ENCODE measurements at regions not wholly inside any gene's neighbourhood (a gene's known extent, or its start where the extent isn't known, plus 50 kb on each side); places are given as distances from the start of the nearest gene placed in this dataset.

DNA sequence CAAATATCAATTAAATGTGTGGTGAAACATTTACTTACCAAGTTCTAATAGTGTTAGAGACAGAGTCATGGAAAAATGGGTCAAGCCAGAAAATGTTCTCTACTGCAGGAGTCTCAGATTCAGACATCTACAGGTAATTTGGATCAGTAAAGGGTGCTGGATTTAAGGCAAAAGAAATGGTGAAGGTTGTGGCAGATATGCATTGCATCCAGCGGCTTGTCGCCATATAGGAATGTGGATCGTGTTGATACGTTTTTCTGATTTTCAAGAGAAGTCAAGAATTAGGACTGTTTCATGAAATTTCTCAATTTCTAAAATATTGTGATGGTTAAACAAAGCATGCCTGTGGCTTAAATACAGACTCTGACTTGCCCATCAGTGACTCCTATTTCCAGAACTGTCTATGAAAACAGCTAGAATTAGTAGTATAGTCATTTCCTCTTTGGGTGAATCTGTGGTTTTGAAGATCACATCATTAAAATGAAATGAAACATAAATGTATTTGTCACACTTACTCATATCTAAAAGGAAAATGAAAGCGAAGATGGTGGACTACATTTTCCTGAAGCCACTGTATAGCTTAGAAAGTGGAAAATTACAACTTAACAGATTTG, 110.1 kb upstream of the VEGFC start:
- DNase-seq, result peak; percentile 69

DNA sequence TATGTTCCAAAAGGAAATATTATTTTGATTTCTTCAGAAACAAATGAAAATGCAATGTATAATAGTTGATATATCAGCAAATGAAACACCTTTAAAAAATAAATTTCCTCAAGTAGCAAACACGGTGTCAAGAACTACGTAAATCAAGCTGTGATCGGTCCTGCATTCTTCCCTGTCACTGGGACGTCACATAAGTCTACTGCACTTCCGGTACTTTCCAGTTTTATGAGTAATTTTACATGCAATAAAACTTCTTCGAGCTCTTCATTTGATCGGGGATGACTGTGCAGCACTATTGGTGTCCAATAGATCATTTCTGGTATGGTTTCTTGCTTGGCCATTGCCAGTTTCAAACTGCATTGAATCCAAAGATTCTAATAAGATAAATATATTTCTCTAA, 114.0 kb upstream of the VEGFC start:
- no peak for DNase-seq

DNA sequence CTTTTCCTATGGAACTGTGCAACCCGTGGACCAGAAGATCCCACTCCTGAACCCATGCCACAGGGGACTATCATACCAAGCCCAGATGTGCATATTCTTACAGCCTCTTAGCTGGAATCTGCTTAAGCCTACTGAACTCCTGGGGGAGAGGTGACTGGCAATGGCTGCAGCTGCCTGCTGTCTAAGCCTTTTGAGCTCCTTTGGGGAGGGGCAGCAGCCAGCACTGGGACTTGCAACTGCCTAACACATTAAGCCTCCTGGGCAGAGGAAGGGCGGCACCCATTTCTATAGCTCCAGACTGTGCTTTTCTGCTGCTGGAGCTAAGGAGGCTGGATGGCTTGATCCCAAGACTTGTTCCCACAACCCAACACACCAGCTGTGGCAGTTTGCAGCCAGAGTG, 117.9 kb upstream of the VEGFC start:
- no peak for DNase-seq

DNA sequence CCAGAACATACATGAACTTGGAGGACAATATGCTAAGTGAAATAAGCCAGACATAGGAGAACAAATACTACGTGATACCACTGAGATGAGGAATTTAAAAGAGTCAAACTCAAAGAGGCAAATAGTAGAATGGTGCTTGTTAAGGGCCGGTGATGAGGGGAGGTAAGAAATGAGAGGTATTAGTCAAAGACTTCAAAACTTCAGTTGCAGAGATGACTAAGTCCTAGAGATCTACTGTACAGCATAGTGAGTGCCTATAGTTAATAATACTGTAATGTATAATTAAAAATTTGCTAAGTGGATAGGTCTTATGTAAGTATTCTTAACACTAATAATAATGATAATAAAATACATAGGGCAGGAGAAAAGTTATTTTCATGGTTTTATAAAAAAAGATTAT, 126.9 kb upstream of the VEGFC start:
- no peak for DNase-seq

DNA sequence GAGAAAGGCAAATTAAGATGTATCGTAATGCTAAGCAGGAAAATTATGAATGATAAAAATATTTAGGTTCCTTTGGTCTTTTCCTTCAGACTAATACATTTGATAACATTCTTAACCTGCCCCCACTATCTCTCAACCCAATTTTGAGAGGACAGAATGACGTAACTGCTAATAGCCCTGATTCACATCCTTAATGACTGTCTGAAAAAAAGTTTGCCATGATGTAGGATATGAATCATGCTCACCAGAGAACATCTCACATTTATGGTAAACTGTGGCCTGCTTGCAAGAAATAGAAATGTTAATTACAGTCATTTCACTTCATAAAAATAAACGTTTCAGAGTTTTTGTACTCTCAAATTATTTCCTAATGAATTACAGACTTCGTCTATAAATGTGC, 128.0 kb upstream of the VEGFC start:
- no peak for DNase-seq

DNA sequence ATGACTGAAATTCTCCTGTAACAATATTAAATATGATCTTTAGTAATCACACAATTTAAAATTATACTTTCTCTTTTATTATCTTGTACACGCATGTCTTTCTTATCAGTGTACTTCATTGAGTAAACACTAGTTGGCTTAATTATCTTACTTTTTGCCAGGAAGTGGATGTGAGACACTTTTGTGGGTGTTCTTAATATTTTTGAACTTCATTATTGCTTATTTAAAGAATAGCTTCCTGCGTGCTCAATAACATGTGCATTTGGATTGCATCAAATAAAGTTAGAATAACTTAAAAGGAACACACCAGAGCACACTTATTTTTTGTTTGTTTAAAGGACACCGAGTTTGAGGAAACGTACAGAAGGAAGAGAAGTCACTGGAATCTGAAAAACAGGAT, 128.5 kb upstream of the VEGFC start:
- DNase-seq, result no peak

DNA sequence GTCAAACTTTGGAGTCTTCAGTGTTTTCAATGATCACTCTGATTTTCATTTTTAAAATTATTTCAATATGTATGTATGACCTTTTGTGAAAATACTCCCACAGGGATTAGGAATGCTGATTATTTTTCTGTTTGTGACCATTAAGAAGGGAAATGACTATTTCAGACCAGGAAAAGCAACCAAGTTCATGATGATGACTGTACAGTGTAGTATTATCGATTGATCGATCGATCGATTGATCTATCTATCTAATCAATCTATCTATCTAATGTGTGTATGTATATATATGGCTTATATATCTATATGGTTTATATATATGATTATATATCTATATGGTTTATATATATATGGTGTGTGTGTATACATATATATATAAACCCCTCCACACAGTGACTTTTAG, 131.5 kb upstream of the VEGFC start:
- DNase-seq, result no peak

DNA sequence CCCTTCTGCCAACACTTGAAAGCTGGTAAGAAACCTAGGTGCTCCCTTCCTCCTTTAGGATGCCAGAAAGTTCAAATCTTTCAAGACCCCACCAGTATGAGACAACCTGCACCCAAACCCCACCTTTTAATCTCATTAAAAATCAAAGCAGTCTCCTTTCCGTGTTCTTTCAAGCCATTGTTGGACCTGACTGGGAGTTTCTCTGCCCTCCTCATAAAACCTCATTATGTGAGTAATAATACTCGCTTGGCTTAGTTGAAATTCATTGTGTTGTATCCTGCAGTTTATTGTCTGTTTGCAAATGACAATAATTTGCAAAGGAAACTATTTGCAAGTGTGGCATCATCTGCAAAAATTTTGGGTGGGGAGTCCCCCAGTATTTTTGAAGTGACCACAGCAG, 133.2 kb upstream of the VEGFC start:
- no peak for DNase-seq

DNA sequence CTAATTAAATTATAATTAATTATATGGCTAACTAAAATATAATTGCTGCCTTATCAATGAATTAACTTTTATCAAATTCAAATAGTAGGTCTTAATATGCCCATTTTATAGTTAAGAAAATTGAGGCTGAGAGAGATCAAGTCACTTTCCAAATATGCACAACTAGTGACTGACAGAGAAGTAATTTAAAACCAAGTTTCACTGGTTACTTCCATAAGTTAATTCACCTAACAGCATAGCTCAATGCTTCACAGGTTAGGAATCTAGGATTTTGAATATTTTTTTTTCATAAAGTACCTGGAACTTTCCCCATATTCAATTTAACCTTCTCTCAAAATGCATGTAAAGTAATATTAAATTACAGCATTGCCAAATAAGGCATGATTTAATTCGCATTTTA, 134.4 kb upstream of the VEGFC start:
- DNase-seq, result no peak

DNA sequence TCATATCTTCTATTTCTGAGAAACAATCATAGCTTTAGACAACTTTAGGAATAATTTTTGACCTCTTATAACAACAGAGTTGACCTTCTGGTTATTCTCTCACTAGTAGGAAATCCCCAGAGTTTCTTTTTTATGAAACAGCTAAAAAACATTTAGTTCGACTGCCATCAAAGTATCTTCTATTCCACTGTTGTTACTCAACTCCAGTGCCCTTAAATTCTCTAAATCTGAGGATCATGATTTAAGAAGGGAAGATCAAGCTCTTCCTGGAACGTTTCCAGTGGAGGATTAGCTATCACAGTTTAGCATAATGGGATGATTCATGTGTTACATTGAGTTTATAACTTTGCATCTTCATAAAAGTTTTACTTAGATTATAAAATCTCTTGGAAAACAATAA, 134.9 kb upstream of the VEGFC start:
- no peak for DNase-seq

DNA sequence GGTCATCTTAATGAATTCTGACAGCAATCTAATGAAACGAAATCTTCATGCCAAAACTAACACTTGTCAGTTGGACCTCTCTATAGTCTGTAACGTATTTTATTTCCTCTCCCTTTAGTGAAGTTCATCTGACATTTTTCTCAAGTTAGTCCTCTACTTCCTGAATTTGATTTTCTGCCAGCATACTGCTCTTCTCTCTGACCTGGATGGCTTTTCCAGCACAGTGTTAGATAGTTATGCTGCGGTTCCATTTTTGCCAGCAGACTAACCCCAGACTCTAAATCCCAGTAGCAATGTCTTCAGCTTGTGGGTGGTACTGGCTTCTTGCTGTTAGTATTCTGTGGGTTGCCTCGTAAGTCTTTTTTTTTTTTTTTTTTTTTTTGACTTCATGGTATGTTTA, 146.7 kb upstream of the VEGFC start:
- DNase-seq, result no peak

DNA sequence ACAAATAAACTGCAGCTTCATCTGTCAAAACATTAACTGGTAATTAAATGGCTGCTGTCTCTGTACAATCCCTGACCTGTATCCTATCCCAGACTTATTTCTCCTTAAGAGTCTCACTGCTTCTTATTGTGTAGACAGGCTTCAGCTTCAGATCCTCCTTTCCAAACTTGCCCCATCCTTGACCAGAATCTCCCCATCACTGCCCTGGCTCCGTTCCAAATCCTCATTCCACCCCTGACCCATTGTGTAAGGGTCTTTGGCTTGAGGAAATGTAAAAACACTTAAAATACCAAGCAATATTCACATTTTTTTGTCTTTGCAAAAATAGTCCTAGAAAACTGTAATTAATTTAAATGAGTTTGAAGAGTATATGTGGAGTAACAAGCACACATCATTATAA, 152.6 kb upstream of the VEGFC start:
- no peak for DNase-seq

DNA sequence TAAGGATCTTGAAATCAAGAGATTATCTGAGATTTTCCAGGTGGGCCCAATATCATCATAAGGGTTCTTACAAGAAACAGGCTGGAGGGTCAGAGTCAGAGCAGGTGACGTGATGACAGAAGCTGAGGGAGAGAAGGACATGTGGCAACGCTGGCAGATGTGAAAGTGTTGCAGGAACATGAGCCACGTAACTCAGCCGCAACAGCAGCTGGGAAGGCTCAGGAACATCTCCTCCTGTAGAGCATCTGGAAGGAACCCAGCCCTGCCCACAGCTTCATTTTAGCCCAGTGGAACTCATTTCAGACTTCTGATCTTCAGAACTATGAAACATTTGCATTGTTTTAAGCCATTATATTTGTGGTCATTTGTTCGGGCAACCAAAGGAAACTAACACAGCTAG, 156.3 kb upstream of the VEGFC start:
- DNase-seq, result no peak

DNA sequence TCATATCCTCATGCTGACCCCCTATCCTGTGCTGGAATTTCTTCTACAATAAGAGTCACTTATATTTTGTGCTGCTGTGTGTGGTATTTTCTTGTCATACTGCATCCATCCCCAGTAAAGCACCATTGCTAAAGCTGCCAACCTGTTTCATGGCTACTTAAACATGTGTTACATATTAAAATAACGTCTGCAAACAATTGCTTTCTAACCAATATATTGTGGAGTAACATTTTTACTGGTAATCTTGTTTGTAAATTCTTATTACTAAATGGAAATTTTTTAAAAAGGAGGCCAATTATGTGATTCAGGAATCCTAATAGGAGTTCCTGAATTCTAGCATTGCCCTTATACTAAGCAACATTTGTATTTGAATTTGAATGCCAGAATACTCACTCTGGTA, 160.3 kb upstream of the VEGFC start:
- DNase-seq, result no peak

DNA sequence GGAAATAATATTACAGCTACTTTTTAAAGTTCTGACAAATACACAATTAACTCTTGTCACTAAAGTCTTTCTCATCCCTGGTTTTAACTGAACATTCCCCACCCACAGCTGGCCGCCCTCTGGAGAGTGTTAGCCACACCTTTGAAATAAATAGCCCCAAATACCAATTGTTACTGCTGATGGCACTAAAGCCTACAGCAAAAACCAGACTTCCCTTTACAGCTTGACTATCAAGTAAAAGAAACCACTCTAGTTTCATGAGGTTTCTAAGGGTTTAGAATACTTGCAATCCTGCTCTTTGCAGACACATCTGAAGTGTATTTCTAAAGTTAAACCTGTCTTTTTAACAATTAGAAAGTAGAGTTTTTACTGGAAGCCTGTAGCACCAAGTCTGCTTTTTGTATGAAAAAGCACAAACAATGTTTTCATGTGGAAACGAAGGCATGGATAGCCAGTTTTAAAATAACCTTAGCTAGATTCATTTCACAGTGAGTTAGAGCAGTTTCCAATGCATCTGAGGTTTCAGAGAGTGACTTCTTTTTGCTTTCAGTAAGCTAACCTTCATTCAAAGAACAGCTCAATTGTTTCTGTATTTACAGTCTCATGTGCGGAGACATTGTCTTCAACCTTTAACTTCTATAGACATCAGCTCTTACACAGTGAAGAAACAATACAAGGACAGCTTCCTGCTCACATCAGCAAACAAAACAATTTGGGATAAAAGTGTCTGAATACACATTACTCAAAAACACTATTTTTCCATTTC, 164.8 kb upstream of the VEGFC start:
- DNase-seq, result no peak

DNA sequence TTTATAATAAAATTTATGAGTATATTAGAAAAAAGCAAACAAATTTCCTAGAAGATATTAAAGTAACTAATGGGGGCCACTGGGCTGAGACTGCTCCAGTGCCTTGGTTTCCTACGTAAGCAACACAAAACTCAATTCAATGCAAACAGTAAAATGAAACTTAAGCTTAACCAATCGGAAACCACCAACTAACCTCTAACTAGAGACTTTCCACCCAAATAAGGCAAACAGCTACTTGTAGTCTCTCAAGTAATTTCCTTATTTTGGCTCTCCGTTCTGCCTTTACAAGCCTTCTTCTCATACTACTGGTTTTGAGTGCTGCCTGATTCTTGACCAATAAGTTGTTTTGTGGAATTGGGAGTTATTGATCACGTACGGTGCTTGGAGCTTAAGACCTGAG, 167.3 kb upstream of the VEGFC start:
- no peak for DNase-seq

DNA sequence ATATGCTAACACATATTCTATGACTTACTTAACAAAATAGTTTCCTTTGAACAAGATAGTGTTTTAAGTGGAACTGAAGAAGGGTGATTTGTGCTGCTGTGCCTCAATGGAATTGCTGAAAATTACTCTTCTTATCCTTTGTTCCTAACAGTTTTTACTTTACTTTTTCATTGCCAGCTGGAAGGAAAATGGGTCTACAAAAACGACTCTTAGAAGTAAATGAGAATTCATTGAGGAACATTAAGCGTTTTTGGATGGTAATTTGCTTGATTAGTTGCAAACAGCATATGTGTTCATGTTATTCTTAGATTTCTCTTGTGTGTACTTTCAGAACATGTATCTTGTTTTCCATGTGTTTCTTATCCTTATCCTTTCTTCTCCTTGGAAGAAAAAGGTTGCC, 170.4 kb upstream of the VEGFC start:
- no peak for DNase-seq

DNA sequence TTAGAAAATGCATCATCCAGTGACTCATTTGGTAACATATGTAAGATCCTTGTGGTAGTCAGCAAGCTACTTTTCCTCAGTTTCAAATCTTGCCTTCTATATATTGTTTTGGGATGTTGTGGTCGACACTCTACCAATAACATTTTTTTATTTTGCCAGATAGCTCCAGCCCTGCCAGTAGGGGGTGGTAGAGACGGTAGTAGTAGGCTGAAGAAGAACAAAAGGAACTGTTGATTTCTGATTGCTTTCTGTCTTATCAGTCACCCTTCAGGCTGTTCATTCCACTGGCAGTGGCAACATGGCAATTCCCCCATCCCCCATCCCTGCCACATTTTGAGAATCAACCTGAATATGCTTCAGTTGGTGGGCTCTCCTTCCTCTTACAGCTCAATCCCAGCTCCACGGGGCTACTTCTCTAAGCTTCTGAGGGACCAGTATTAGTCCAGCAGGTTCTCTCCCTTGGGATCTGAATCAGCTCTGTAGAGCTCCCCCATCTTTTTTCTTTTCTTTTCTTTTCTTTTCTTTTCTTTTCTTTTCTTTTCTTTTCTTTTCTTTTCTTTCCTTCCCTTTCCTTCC, 171.5 kb upstream of the VEGFC start:
- no peak for DNase-seq

DNA sequence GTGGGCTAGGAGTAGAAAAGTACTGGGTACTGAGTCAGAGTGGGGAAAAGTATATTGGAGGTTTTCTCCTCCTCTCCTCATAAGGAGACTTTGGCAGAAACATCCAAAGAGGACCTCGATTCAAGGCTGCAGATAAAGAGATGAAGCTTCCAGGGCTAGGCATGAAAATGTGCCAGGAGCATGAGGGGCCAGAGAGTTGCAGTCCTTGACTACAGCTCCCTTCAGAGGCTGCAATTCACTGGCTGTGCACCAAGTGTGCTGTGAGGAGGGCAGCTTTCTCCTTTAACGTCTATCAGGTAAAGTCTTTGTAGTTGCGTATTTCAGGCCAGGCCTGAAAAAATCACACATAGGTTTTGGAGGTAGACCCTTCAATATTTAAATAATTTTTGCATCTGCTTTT, 174.9 kb upstream of the VEGFC start:
- no peak for DNase-seq

DNA sequence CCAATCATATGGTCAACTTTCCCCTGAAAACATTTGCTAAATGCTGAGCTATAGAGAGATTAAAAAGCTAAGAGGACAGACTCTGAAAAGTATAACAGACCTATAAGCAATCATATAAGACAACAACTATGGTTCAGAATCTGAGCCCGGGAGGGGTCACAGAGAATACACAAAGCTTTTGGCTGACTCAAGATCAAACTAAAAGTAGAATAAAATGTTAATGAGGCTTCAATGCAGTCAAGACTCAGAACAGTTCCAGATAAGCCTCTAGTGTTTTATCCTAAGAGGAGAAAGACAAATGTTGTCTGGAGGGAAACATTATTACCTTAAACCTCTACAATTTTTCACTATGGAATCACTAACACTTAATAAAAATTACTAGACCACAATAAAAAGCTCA, 175.4 kb upstream of the VEGFC start:
- no peak for DNase-seq

DNA sequence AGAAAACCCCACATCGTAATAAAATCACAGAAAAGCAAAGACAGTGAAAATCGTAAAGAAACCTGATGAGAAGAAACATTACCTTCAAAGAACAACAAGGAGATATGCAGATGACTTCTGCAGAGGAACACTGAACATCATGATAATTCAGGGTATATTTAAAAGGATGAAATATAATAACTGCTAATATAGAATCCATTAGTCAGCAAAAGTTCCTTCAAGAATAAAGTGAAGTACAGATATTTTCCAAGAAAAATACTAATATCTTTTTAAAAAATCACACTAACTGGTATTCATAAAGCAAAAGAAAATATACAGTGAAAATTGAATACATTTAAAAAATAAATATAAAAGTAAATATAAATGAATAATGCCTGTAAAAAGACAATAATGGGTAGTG, 176.3 kb upstream of the VEGFC start:
- no peak for DNase-seq

DNA sequence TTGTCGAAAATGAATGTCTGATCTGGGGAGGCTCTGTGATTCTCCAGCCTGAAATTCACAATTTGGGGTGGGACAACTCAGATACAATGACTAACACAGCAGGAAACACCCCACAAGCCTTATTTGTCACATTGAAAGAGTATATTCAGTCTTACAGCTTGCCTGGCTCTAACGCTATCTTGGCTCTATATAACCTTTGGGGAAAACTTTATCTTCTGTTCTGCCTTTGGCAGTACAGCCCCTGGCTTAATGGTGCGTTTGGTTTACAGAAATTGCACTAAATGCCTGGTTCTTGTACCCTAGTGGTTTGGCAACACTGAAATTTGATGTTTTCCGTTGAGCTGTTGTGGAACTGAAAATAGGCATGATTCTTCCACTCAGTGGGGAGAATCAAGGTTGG, 178.1 kb upstream of the VEGFC start:
- DNase-seq, result no peak

DNA sequence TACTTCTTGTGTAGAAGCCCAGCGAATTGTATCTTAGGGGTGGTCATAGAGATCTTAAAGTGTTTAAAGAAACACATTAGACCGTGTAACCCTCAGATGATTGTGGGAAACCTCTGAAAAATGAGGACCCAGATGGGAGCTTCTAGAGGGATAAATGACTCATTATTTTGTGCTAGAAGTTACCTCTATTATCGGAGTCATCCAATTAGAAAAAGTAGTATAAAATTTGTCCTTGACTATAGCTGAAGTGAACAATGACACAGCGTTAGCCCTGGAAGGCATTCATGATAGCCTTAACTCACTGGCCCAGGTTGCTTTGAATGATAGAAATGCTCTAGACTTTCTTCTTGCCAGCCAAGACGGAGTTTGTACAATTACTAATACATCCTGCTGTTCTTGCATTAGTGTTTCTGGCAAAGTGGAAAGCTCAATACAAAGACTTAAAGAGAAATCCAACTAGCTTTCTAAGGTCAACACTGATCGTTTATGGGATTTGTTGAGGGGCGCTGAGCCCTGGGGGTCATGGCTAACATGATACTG, 178.9 kb upstream of the VEGFC start:
- no peak for DNase-seq

DNA sequence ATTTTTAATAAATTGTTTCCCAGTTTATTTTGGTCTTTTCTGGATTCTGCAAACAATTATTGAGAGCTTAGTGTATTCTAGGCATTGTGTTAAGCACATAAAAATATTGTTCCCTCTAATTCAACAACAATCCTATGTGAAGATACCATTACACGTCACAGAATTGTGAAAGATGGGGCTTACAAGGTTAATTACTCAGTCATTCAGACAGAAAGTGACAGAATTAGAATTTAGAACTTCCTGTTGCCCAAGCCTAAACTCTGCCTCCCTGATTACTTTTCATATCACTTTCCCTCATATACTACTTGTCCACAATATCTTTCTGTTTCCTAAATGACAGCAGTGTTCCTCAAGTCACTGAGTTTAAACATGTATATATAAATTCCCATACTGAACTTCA, 186.7 kb upstream of the VEGFC start:
- DNase-seq, result no peak

DNA sequence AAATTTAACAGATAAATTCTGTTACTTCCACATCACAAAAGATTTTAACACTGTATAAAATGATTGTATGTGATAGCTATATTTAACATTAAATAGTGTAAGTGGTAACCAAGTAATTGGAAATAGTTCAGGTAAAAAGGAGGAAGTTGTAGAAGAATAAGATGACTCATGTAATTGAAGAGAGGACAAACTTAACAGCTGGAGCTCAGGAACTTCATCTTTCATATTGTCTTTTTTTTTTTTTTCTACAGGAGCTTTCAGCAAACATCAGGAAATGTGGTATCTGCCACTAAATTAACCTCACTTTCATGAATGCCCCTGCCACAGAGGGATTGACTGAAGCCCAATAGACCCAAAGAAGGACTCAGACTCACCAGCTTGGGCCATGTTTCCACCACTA, 188.4 kb upstream of the VEGFC start:
- DNase-seq, result no peak
